Right renal cortex interstitium (tissue), 3 donors: ENCODE measurements at regions not wholly inside any gene's neighbourhood (a gene's known extent, or its start where the extent isn't known, plus 50 kb on each side); places are given as distances from the start of the nearest gene placed in this dataset.

Source experiments
- DNase-seq, 3 donors: peaks; one replicate each; pipeline ENCODE4 v3.0.0-alpha.2; 2013; ENCODE audit warnings: low read depth in 3 of 3, low spot score in 2 of 3

DNA sequence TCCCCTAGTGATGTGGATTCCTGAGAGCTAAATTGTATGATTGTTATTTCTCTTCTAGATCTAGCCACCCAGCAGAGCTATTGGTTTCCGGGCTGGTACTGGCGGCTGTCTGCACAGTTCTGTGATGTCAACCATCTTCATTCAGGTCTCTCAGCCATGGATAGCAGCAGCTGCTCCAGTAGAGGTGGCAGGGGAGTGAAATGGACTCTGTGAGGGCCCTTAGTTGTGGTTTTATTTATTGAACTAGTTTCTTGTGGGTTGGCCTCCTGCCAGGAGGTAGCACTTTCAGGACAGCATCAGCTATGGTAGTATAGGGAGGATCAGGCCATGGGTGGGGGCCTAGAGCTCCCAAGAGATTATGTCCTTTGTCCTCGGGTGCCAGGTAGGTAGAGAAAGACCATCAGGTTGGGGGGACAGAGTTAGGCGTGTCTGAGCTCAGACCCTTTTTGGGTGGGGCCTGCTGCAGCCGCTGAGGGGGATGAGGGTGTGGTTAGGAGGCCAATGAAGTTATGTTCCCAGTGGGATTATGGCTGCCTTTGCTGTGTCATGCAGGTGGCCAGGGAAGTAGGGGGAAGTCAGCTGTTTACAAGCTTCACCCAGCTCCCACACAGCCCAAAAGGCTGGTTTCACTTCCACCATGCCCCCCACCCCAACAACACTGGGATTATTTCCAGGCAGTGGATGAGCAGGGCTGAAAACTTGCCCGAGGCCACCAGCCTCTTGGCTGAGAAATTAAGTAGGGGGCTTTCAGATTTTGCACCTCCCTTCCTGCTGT lies 55.1 kb upstream of the RGS4 start:
- no peak for DNase-seq

DNA sequence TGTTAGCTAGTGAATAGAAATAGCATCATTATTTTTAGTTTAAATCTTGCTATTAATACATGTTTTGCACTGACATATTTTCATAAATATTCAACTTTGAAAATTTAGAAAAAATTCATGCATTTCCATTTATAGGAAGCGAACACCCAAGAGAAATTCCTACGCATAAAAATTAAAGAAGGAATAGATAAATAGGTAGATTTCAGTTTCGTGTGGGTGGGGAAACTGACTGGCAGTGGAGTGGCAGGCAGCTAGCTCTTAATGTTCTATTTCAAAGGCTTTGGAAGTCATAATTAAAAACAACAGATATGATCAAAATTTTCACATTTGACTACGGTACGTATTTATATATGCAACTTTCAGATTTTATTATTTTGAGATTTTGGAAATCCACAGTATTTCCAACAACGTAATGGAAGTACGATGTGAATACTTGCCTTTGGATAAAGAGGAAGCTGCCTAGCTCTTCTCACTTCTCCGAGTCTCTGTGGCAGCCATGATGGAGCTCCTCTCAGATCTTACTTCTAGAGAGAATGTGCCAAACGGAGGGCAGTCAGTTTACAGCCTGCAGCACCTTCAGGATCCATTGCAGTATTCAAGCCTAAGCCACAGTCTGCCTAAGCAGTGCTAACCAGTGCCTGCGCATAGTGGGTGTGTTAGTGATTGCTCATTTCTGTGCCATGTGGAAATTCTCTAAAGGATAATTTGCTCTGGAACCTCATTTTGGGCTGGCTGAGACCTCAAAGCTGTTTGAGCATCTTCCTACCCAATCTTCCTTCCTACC lies 62.9 kb upstream of the RGS4 start:
- no peak for DNase-seq

DNA sequence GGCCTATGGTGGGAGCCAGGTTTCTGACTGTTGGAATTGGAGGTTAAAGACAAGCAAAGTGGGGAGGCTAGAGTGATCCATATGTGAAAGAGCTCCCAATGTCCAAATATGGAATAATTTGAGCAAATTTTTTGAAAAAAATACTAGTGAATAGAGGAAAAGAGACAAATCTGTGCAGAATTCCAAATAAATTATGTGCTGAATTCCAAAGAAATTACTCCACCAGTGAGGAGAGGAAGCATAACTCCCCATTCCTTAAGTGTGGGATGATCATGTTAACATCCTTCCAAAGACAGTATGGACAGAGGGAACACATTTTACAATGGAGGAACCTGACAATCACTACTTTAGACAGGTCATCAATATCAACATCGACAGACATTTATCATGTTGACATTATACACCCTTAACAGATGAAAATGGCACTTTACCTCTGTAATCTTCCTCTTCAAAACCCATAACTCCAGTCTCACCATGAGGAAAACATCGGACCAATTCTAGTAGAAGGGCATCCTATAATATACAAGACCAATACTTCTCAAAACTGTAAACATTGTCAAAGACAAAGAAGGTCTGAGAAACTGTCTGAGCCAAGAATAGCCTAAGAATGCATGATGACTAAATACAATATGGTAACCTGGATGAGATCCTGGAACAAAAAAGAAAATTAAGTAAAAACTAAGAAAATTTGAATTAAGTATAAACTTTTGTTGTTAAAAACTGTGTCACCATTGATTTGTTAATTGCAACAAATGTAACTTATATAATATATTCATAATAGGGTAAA lies 71.5 kb upstream of the RGS4 start:
- DNase-seq: no peak

- DNase-seq: no peak
Observed at GRCh38 chr1:162996261-162996660, 72.9 kb upstream of the RGS4 start.

GRCh38 chr1:162994921-162995320 lies 74.2 kb upstream of the RGS4 start:
- no peak for DNase-seq

DNA sequence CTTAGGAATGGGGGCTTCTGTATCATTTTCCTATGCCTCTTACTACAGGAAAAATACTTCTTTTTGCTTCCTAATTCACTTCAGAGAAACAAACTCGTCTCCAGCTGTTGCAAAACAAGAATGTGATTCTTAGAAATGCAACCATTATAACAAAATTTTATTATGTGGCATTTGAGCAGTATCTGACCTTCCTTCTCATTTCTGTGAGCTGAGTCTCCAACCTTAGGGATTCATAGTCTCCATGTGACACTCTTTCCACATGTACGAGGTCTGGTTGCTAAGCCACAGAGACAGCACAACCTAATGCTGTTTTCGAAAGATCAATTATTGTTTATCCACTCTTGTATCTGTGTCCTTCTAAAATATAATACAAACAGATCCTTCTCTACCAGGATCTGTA lies 75.3 kb upstream of the RGS4 start:
- no peak for DNase-seq

DNA sequence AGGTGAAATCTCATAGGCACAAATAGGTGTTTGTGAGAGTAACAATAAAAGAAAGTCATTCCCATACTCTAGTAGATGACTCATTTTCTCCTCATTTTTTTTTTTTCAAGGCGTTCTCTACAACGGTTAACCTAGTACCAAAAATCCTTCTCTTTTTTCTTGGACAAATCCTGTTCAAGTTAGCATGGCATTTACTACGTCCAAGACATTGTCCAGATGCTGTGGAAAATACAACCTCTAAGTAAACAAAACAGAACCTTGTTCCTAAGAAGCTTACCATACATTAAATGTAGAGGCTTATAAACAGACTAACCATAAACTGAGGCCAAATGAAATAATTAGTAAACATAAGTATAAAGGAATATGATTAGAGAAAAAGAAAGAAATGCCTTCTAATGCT lies 76.2 kb upstream of the RGS4 start:
- no peak for DNase-seq

DNA sequence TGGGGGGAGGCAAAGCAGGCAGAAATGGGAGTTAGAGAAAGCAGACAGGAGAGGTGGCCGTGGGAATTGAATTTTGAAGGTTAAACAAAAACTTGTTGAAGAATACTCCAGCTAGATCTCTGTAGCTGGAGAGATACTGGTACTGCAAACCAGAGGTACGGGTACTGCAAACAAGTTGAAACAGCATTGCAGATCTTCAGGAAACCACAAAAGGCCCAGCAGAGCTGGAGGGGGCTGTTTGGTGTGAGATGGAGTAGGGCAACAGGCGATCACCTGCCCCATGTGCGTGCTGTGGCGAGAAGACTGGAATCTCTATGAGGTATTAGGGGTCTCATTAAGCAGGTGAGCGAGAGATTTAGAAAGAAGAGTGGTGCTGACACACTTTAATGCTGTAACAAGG lies 77.7 kb upstream of the RGS4 start:
- no peak for DNase-seq

GRCh38 chr1:162990665-162991064 lies 78.5 kb upstream of the RGS4 start:
- DNase-seq: no peak

- DNase-seq: no peak
Observed at GRCh38 chr1:162988869-162989268, 80.3 kb upstream of the RGS4 start.

GRCh38 chr1:162987866-162988265 lies 81.3 kb upstream of the RGS4 start:
- DNase-seq: no peak

GRCh38 chr1:162985816-162986435 lies 83.2 kb upstream of the RGS4 start:
- no peak for DNase-seq

DNA sequence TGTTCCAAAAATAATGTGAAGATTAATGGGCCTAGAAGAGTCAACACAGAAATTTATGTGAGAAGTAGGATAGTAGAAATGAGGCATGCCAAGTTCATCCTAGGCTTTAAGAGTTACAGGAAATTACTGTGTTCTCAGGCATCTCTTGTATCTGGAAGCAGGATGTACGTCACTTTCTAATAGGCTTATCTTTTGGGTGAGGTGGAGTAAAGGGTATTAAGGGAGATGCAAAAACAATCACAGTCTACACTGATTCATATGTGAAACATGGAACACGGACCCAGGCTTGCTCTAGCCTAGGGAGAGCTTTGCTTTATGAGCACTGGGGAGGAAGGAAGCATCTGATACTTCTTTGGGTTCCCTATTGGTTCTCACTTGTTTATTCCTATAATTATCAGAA lies 84.5 kb upstream of the RGS4 start:
- no peak for DNase-seq

- DNase-seq: no peak
Observed at GRCh38 chr1:162983671-162984425, 85.3 kb upstream of the RGS4 start.

- DNase-seq: no peak
Observed at GRCh38 chr1:162982364-162982763, 86.8 kb upstream of the RGS4 start.

DNA sequence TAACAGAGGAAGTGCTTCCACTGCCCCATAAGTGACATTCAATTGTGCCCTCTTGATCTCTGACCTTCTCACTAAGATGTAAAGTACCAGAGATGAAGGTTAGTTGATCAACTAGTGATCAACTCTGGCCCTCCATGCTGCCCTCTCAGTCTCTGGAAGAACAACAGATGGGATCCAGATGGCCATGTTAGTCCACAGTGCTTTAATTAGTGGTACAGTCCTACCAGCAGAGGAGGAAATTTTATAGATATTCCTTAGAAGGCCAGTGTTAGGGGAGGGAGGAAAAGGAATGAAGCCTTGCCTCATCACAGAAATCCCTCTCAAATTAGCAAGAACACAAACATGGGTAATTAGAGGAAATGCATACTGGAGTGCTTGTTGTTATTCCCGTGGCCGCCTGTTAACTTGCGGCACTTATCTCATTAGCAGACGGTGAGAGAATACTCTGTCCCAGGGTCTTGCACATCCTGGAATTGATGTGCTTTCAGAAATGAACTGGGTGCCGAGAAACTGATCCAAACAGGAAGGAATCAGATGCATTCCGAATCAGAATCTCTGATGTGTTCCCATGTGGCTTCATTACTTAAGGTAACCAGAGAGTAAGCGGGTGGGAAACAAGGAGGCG lies 91.1 kb upstream of the RGS4 start:
- no peak for DNase-seq

- no peak for DNase-seq
Observed at GRCh38 chr1:162976628-162977027, 92.5 kb upstream of the RGS4 start.

GRCh38 chr1:162974810-162975209 lies 94.4 kb upstream of the RGS4 start:
- DNase-seq: no peak

GRCh38 chr1:162973381-162973795 lies 95.8 kb upstream of the RGS4 start:
- DNase-seq: no peak

DNA sequence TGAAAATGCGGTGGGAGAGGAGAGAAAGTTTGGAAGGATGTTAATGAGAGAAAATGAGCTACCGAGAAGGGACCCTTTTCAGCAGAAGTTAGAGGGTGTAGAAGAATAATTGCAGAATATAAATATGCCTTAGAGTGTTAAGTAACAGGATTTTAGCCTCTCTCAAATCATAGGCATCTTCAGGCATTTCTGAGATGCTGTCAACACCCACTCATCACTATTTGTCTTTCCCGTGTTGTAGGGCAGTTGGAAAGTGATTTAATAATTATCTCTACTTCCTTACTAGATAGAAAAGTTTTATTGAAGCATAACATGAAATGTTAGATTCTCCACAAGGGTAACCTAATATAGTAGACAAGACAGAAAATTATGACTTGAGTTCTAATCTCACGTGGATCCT lies 96.4 kb upstream of the RGS4 start:
- no peak for DNase-seq
